H1 (cell line): ENCODE measurements at regions not wholly inside any gene's neighbourhood (a gene's known extent, or its start where the extent isn't known, plus 50 kb on each side); places are given as distances from the start of the nearest gene placed in this dataset.

ENCODE experiments used
- CEBPB ChIP-seq: IDR thresholded peaks from 2 replicates; pipeline ENCODE4 v1.6.1; 2012; ENCODE audit warnings: low read depth, low read length
- FOSL1 ChIP-seq: IDR thresholded peaks from 2 replicates; pipeline ENCODE4 v1.6.1; 2011; ENCODE audit warnings: mild to moderate bottlenecking, low read depth, low read length, moderate library complexity; ENCODE audit not compliant: insufficient read depth
- GABPA ChIP-seq: IDR thresholded peaks from 2 replicates; pipeline ENCODE4 v1.6.1; 2011; ENCODE audit warnings: mild to moderate bottlenecking, low read length, moderate library complexity, borderline replicate concordance; ENCODE audit not compliant: insufficient read depth
- JUND ChIP-seq: IDR thresholded peaks from 2 replicates; pipeline ENCODE4 v1.6.1; 2011; ENCODE audit warnings: mild to moderate bottlenecking, improper control_type of control experiment, low read length
- POLR2A ChIP-seq, 2 experiments: IDR thresholded peaks; 1 replicate in 1 of 2; 2 replicates in 1 of 2; pipeline ENCODE4 v1.6.1; 2011; ENCODE audit warnings: low read depth in 2 of 2, low read length in 2 of 2, mild to moderate bottlenecking in 2 of 2; ENCODE audit errors: control extremely low read depth in 1 of 2
- RNF2 ChIP-seq: fragments of 200-900, 300-1000 bp; sonication (generic); IDR thresholded peaks from 2 replicates; pipeline ENCODE4 v1.7.1; 2016; ENCODE audit warnings: borderline replicate concordance, low read depth, mild to moderate bottlenecking, antibody characterized with exemption, low read length; ENCODE audit not compliant: poor library complexity, severe bottlenecking; ENCODE audit errors: missing control alignments
- TAF1 ChIP-seq: IDR thresholded peaks from 2 replicates; pipeline ENCODE4 v1.6.1; 2011; ENCODE audit warnings: mild to moderate bottlenecking, low read depth, low read length
- TF ChIP-seq, protein P1 (sequence below), 3 experiments: IDR thresholded peaks; 1 replicate in 2 of 3; 2 replicates in 1 of 3; pipeline versions ENCODE4 v1.5.1 to v1.6.1; 2011; ENCODE audit warnings: low read length in 3 of 3, mild to moderate bottlenecking in 3 of 3, inconsistent platforms in 2 of 3, low read depth in 1 of 3, moderate library complexity in 1 of 3; ENCODE audit not compliant: insufficient read depth in 1 of 3; ENCODE audit errors: control extremely low read depth in 1 of 3

DNA sequence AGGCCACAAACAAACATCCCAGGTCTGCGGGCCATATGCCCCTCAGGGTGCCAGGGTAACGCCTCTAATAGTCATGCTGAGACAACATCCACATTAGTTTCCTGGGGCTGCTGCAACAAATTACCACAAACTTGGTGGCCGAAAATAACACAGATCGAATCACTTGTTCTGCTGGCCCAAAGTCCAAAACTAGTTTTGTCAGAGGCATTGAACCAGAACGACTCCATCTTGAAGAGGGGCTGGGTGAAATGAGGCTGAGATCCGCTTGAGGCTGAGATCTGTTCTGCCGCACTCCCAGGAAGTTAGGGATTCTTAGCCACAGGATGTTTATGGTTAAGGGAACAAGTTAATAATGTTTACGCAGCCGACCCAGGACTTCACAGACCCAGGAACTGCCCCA lies 66.7 kb downstream of the COPS8 start:
- TF ChIP-seq, protein P1, sequence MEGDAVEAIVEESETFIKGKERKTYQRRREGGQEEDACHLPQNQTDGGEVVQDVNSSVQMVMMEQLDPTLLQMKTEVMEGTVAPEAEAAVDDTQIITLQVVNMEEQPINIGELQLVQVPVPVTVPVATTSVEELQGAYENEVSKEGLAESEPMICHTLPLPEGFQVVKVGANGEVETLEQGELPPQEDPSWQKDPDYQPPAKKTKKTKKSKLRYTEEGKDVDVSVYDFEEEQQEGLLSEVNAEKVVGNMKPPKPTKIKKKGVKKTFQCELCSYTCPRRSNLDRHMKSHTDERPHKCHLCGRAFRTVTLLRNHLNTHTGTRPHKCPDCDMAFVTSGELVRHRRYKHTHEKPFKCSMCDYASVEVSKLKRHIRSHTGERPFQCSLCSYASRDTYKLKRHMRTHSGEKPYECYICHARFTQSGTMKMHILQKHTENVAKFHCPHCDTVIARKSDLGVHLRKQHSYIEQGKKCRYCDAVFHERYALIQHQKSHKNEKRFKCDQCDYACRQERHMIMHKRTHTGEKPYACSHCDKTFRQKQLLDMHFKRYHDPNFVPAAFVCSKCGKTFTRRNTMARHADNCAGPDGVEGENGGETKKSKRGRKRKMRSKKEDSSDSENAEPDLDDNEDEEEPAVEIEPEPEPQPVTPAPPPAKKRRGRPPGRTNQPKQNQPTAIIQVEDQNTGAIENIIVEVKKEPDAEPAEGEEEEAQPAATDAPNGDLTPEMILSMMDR (IDR thresholded peaks at IDR 0.05; ENCODE audit: control extremely low read depth in 1 of 3, insufficient read depth in 1 of 3, low read depth in 1 of 3, low read length in 3 of 3): no peak
- TF ChIP-seq GABPA (no peak), FOSL1 (no peak), JUND (no peak), CEBPB (no peak), POLR2A (IDR thresholded peaks at IDR 0.05; ENCODE audit: control extremely low read depth in 1 of 2, low read depth in 2 of 2, low read length in 2 of 2) (no peak), RNF2 (no peak), TAF1 (no peak)
